ENCODE measurements at regions not wholly inside any gene's neighbourhood (a gene's known extent, or its start where the extent isn't known, plus 50 kb on each side); places are given as distances from the start of the nearest gene placed in this dataset.

- no peaks in the 10 kb centered on the region for H3K36me3 ChIP-seq
- intact Hi-C loops (cut with DNase I) = no loop called here
- no peaks in the 10 kb centered on the region for H3K27me3 ChIP-seq
- no peak for DNase-seq
- H3K4me1 ChIP-seq = no peaks in the 10 kb centered on the region
- no peak for ATAC-seq
- TF ChIP-seq, protein P1, sequence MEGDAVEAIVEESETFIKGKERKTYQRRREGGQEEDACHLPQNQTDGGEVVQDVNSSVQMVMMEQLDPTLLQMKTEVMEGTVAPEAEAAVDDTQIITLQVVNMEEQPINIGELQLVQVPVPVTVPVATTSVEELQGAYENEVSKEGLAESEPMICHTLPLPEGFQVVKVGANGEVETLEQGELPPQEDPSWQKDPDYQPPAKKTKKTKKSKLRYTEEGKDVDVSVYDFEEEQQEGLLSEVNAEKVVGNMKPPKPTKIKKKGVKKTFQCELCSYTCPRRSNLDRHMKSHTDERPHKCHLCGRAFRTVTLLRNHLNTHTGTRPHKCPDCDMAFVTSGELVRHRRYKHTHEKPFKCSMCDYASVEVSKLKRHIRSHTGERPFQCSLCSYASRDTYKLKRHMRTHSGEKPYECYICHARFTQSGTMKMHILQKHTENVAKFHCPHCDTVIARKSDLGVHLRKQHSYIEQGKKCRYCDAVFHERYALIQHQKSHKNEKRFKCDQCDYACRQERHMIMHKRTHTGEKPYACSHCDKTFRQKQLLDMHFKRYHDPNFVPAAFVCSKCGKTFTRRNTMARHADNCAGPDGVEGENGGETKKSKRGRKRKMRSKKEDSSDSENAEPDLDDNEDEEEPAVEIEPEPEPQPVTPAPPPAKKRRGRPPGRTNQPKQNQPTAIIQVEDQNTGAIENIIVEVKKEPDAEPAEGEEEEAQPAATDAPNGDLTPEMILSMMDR (IDR thresholded peaks at IDR 0.05) = no peak
- TF ChIP-seq POLR2A (IDR thresholded peaks at IDR 0.05) = no peak
- H3K4me3 ChIP-seq = no peak overlapping the region
- 29% methylated on average over 2 of the region's 2 CpGs for WGBS (ENCODE audit: insufficient coverage, low coverage, low lambda C conversion rate, missing lambda C conversion rate)
- H3K9me3 ChIP-seq = no peaks in the 10 kb centered on the region
- H3K27ac ChIP-seq = no peak overlapping the region
Observed at GRCh38 chr2:198656869-198657268, 800.9 kb downstream of the SATB2 start.

DNA sequence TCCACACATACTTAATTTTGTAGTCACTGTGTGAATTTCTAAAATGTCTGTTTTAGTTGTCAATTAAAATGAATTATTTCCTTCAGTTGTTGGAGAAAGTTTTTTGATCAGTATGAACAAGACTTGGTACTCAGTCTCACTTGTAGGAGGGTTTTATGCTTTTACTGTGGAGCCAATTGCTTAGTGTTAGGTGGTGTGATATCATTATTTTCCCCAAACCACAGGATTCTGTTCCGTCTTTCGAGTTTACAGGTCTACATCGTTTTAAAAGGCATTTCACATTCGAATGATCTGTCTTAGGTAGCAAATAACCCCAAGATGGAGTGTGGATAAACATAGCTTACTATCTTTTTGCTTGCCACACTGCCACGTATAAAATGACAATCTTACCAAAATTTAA is 803.1 kb downstream of the SATB2 start:
- no peak for TF ChIP-seq POLR2A (IDR thresholded peaks at IDR 0.05)
- TF ChIP-seq, protein P1 (IDR thresholded peaks at IDR 0.05) = no peak
- ATAC-seq (no peak), DNase-seq (no peak)
- Histone ChIP-seq H3K9me3 (no peaks in the 10 kb centered on the region), H3K27ac (no peak overlapping the region), H3K36me3 (no peaks in the 10 kb centered on the region), H3K4me3 (no peak overlapping the region), H3K27me3 (no peaks in the 10 kb centered on the region), H3K4me1 (no peaks in the 10 kb centered on the region)
- WGBS (ENCODE audit: insufficient coverage, low coverage, low lambda C conversion rate, missing lambda C conversion rate) = 61% methylated on average over 5 of the region's 5 CpGs
- intact Hi-C loops (cut with DNase I) = no loop called here

DNA sequence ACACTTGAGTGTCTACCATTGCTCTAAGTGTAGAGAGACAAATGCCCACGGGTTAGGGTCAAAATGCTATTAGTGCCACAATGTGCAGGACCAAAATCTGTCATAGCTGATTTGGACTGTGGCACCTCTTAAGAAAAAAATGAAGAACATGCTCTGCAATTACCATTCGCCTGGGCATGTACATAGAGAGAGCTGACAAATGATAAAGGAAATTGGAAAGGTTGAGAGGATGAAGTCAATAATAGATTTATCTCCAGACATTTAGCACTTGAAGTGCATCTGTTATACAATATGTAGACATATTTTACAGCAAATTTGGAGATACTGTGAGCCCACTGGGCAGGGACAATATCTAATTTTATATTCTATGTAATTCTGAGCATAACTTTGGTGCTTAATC is 804.4 kb downstream of the SATB2 start:
- intact Hi-C loops (cut with DNase I) = no loop called here
- no peaks in the 10 kb centered on the region for H3K27me3 ChIP-seq
- no peaks in the 10 kb centered on the region for H3K9me3 ChIP-seq
- H3K36me3 ChIP-seq = no peaks in the 10 kb centered on the region
- no peak overlapping the region for H3K27ac ChIP-seq
- ATAC-seq (no peak), DNase-seq (no peak)
- TF ChIP-seq, protein P1 (IDR thresholded peaks at IDR 0.05) = no peak
- no peak overlapping the region for H3K4me3 ChIP-seq
- WGBS (ENCODE audit: insufficient coverage, low coverage, low lambda C conversion rate, missing lambda C conversion rate) = 36% methylated on average over 2 of the region's 2 CpGs
- no peaks in the 10 kb centered on the region for H3K4me1 ChIP-seq

DNA sequence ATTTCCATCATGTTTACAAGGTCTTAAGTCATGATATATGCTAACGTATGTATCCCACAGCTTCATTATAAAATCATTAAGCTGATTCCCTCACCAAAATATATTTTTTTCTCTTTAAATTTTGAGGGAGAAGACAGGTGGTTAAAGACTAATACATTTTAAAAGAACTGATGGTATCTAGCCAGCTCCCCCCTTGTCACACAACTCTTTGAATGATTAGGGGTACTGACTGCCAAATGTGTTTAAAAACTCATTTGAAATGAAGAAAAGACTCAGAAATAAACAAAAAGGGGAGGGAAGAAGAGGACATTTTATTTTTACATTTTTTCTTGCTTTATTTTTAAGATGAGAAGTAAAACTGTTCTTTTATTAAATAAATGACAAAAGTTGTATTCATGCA is 805.3 kb downstream of the SATB2 start:
- Histone ChIP-seq H3K27ac (no peak overlapping the region), H3K9me3 (no peaks in the 10 kb centered on the region), H3K36me3 (no peaks in the 10 kb centered on the region), H3K27me3 (no peaks in the 10 kb centered on the region), H3K4me1 (no peaks in the 10 kb centered on the region), H3K4me3 (no peak overlapping the region)
- DNase-seq (no peak), ATAC-seq (no peak)
- 12% methylated on average over 1 of the region's 1 CpG for WGBS (ENCODE audit: insufficient coverage, low coverage, low lambda C conversion rate, missing lambda C conversion rate)
- TF ChIP-seq POLR2A (IDR thresholded peaks at IDR 0.05) = no peak
- TF ChIP-seq, protein P1 (IDR thresholded peaks at IDR 0.05) = no peak
- intact Hi-C loops (cut with DNase I) = no loop called here

- H3K4me3 ChIP-seq = no peak overlapping the region
- H3K9me3 ChIP-seq = no peaks in the 10 kb centered on the region
- H3K36me3 ChIP-seq = no peaks in the 10 kb centered on the region
- no peak overlapping the region for H3K27ac ChIP-seq
- no peaks in the 10 kb centered on the region for H3K4me1 ChIP-seq
- ATAC-seq (no peak), DNase-seq (no peak)
- 88% methylated on average over 4 of the region's 4 CpGs for WGBS (ENCODE audit: insufficient coverage, low coverage, low lambda C conversion rate, missing lambda C conversion rate)
- intact Hi-C loops (cut with DNase I) = no loop called here
- TF ChIP-seq, protein P1 (IDR thresholded peaks at IDR 0.05) = no peak
- no peak for TF ChIP-seq POLR2A (IDR thresholded peaks at IDR 0.05)
- no peaks in the 10 kb centered on the region for H3K27me3 ChIP-seq
Observed at GRCh38 chr2:198645816-198646215, 811.9 kb downstream of the SATB2 start.
